SK-N-SH treated with all-trans-retinoic acid at 6 μM for 48 hours (cell line): ENCODE measurements at regions not wholly inside any gene's neighbourhood (a gene's known extent, or its start where the extent isn't known, plus 50 kb on each side); places are given as distances from the start of the nearest gene placed in this dataset.

Source experiments
- ATAC-seq: fragments of 200-7000 bp; cut with Tn5 transposase; 3 replicates; pipeline ENCODE4 v1.9.1; 2020; ENCODE audit warnings: mild to moderate bottlenecking, moderate library complexity
- ARNTL ChIP-seq: fragments of 450-650 bp; formaldehyde crosslinking; IDR thresholded peaks from 2 replicates; pipeline ENCODE4 v1.5.0; 2020; ENCODE audit warnings: low read depth, mild to moderate bottlenecking, moderate library complexity, borderline replicate concordance
- BACH2 ChIP-seq: fragments of 250-450 bp; sonication (Bioruptor Pico); IDR thresholded peaks from 2 replicates; pipeline ENCODE4 v1.9.0; 2021; ENCODE audit warnings: mild to moderate bottlenecking, borderline replicate concordance
- CSDC2 ChIP-seq: fragments of 250-450 bp; sonication (Bioruptor Pico); IDR thresholded peaks from 2 replicates; pipeline ENCODE4 v1.5.0; 2020; ENCODE audit warnings: mild to moderate bottlenecking, moderate library complexity
- CSRNP3 ChIP-seq: fragments of 250-450 bp; sonication (Bioruptor Pico); IDR thresholded peaks from 2 replicates; pipeline ENCODE4 v1.5.1; 2021; ENCODE audit warnings: mild to moderate bottlenecking, moderate library complexity
- ESRRG ChIP-seq: fragments of 250-450 bp; sonication (Bioruptor Pico); IDR thresholded peaks from 2 replicates; pipeline ENCODE4 v1.6.1; 2021; ENCODE audit warnings: mild to moderate bottlenecking
- GLIS3 ChIP-seq: fragments of 250-450 bp; sonication (Bioruptor Pico); IDR thresholded peaks from 2 replicates; pipeline ENCODE4 v1.5.0; 2020; ENCODE audit warnings: mild to moderate bottlenecking, moderate library complexity
- ISL1 ChIP-seq: fragments of 250-450 bp; sonication (Bioruptor Pico); IDR thresholded peaks from 2 replicates; pipeline ENCODE4 v2.1.2; 2022; ENCODE audit warnings: mild to moderate bottlenecking, moderate library complexity
- PATZ1 ChIP-seq: fragments of 250-450 bp; sonication (Bioruptor Pico); IDR thresholded peaks from 2 replicates; pipeline ENCODE4 v1.8.0; 2020; ENCODE audit warnings: mild to moderate bottlenecking, moderate library complexity, borderline replicate concordance
- POU6F1 ChIP-seq: fragments of 250-450 bp; sonication (Bioruptor Pico); IDR thresholded peaks from 2 replicates; pipeline ENCODE4 v1.8.0; 2021; ENCODE audit warnings: low read depth, mild to moderate bottlenecking, moderate library complexity, borderline replicate concordance
- PPARA ChIP-seq: fragments of 250-450 bp; sonication (Bioruptor Pico); IDR thresholded peaks from 2 replicates; pipeline ENCODE4 v1.5.0; 2020; ENCODE audit warnings: mild to moderate bottlenecking, borderline replicate concordance
- RARB ChIP-seq: fragments of 250-450 bp; sonication (Bioruptor Pico); IDR thresholded peaks from 2 replicates; pipeline ENCODE4 v1.8.0; 2021; ENCODE audit warnings: mild to moderate bottlenecking, moderate library complexity
- TCF4 ChIP-seq: fragments of 250-450 bp; sonication (Bioruptor Pico); IDR thresholded peaks from 2 replicates; pipeline ENCODE4 v1.8.0; 2021; ENCODE audit warnings: mild to moderate bottlenecking, moderate library complexity, borderline replicate concordance
- TOX ChIP-seq: fragments of 250-450 bp; sonication (Bioruptor Pico); IDR thresholded peaks from 2 replicates; pipeline ENCODE4 v1.8.0; 2021; ENCODE audit warnings: mild to moderate bottlenecking, moderate library complexity, borderline replicate concordance
- ZC3H10 ChIP-seq: fragments of 250-450 bp; sonication (Bioruptor Pico); IDR thresholded peaks from 2 replicates; pipeline ENCODE4 v1.5.1; 2021; ENCODE audit warnings: mild to moderate bottlenecking, moderate library complexity
- ZFP3 ChIP-seq: fragments of 250-450 bp; sonication (Bioruptor Pico); IDR thresholded peaks from 2 replicates; pipeline ENCODE4 v1.5.0; 2020; ENCODE audit warnings: mild to moderate bottlenecking, moderate library complexity
- ZFP30 ChIP-seq: fragments of 450-650 bp; formaldehyde crosslinking; IDR thresholded peaks from 2 replicates; pipeline ENCODE4 v1.5.0; 2022; ENCODE audit warnings: mild to moderate bottlenecking, moderate library complexity
- ZNF565 ChIP-seq: fragments of 450-650 bp; formaldehyde crosslinking; conservative IDR thresholded peaks from 2 replicates; pipeline ENCODE4 v1.5.0; 2020; ENCODE audit warnings: low read depth, mild to moderate bottlenecking, moderate library complexity
- ZNF70 ChIP-seq: fragments of 450-650 bp; formaldehyde crosslinking; IDR thresholded peaks from 2 replicates; pipeline ENCODE4 v1.5.0; 2020; ENCODE audit warnings: mild to moderate bottlenecking, moderate library complexity
- ZNF8 ChIP-seq: fragments of 450-650 bp; formaldehyde crosslinking; IDR thresholded peaks from 2 replicates; pipeline ENCODE4 v1.5.0; 2020; ENCODE audit warnings: mild to moderate bottlenecking, moderate library complexity
- TF ChIP-seq, protein P1 (sequence below): fragments of 250-450 bp; sonication (Bioruptor Pico); IDR thresholded peaks from 2 replicates; pipeline ENCODE4 v1.5.1; 2020; ENCODE audit warnings: low read depth, mild to moderate bottlenecking, moderate library complexity
- TF ChIP-seq, protein P2 (sequence below): fragments of 250-450 bp; sonication (Bioruptor Pico); IDR thresholded peaks from 2 replicates; pipeline ENCODE4 v1.5.0; 2020; ENCODE audit warnings: mild to moderate bottlenecking, moderate library complexity

- TF ChIP-seq, protein P1, sequence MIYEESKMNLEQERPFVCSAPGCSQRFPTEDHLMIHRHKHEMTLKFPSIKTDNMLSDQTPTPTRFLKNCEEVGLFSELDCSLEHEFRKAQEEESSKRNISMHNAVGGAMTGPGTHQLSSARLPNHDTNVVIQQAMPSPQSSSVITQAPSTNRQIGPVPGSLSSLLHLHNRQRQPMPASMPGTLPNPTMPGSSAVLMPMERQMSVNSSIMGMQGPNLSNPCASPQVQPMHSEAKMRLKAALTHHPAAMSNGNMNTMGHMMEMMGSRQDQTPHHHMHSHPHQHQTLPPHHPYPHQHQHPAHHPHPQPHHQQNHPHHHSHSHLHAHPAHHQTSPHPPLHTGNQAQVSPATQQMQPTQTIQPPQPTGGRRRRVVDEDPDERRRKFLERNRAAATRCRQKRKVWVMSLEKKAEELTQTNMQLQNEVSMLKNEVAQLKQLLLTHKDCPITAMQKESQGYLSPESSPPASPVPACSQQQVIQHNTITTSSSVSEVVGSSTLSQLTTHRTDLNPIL = no peak
- TF ChIP-seq ZFP3 (CRISPR knock-in tag) (no peak), ISL1 (CRISPR knock-in tag) (no peak), ZC3H10 (CRISPR knock-in tag) (no peak), TOX (CRISPR knock-in tag) (no peak), ZNF565 (CRISPR knock-in tag) (no peak), CSDC2 (CRISPR knock-in tag) (no peak), ESRRG (no peak)
Observed at GRCh38 chr10:131817866-131818509, 82.8 kb upstream of the PPP2R2D start (continued).

DNA sequence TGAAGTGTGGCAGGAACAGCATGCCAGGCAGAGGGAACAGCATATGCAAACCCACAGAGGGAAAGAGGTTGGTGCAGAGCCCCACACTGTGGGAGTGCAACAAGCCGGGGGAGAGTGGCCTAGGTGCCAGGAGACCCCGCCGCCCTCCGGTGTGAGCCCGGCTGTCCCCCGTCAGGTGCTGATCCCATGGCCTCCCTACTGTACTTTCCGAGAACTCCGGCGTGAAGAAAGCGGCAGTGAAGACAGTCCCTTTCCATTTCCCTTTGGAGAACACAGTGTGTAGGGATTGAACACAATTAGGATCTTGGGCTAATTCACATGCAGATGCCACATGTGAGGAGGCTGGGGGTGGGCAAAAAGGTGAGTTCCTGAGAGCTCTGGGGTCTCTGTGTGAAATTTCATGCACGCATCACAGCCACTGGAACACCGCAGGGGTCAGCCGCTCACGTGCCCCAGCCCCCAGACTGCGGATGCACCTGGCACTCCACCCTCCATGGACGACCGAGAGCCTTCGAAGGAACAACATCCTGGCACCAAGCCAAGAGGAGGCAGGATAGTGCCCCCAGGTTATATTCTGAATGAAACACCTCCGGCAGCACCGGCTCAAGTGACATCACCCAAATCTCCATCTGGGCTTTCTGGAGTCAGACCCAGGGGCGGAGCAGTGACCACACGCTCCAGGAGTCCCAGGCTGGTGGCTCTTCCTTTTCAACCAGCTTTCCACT, 82.1 kb upstream of the PPP2R2D start:
- no peak for ATAC-seq
- TF ChIP-seq PPARA (CRISPR knock-in tag) (no peak), ZNF8 (no peak), ZFP3 (CRISPR knock-in tag) (no peak), GLIS3 (CRISPR knock-in tag) (no peak), ARNTL (CRISPR knock-in tag) (no peak), ZFP30 (no peak), PATZ1 (CRISPR knock-in tag) (no peak), ESRRG (no peak), ZC3H10 (CRISPR knock-in tag) (no peak), CSDC2 (CRISPR knock-in tag) (no peak)
- TF ChIP-seq, protein P1 = no peak

- ATAC-seq = no peak
- TF ChIP-seq TCF4 (no peak), PPARA (CRISPR knock-in tag) (no peak), CSDC2 (CRISPR knock-in tag) (no peak), ARNTL (CRISPR knock-in tag) (no peak), RARB (CRISPR knock-in tag) (no peak), TOX (CRISPR knock-in tag) (no peak), CSRNP3 (CRISPR knock-in tag) (no peak), POU6F1 (CRISPR knock-in tag) (no peak), ZFP30 (no peak), GLIS3 (CRISPR knock-in tag) (no peak), ISL1 (CRISPR knock-in tag) (no peak), ESRRG (no peak), ZNF565 (CRISPR knock-in tag) (no peak), ZNF8 (no peak), ZNF70 (no peak), BACH2 (CRISPR knock-in tag) (no peak), ZFP3 (CRISPR knock-in tag) (no peak)
- TF ChIP-seq, protein P1 = no peak
- TF ChIP-seq, protein P2, sequence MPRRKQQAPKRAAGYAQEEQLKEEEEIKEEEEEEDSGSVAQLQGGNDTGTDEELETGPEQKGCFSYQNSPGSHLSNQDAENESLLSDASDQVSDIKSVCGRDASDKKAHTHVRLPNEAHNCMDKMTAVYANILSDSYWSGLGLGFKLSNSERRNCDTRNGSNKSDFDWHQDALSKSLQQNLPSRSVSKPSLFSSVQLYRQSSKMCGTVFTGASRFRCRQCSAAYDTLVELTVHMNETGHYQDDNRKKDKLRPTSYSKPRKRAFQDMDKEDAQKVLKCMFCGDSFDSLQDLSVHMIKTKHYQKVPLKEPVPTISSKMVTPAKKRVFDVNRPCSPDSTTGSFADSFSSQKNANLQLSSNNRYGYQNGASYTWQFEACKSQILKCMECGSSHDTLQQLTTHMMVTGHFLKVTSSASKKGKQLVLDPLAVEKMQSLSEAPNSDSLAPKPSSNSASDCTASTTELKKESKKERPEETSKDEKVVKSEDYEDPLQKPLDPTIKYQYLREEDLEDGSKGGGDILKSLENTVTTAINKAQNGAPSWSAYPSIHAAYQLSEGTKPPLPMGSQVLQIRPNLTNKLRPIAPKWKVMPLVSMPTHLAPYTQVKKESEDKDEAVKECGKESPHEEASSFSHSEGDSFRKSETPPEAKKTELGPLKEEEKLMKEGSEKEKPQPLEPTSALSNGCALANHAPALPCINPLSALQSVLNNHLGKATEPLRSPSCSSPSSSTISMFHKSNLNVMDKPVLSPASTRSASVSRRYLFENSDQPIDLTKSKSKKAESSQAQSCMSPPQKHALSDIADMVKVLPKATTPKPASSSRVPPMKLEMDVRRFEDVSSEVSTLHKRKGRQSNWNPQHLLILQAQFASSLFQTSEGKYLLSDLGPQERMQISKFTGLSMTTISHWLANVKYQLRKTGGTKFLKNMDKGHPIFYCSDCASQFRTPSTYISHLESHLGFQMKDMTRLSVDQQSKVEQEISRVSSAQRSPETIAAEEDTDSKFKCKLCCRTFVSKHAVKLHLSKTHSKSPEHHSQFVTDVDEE (CRISPR knock-in tag) = no peak
Observed at GRCh38 chr10:131819241-131820072, 81.4 kb upstream of the PPP2R2D start.
